A549 (cell line): ENCODE measurements at regions not wholly inside any gene's neighbourhood (a gene's known extent, or its start where the extent isn't known, plus 50 kb on each side); places are given as distances from the start of the nearest gene placed in this dataset.

Experiments
- ATAC-seq, 2 experiments: fragments of 200-7000 bp in 1 of 2; fragments of >200 bp in 1 of 2; cut with Nextera tagmentation in 1 of 2; cut with Tn5 transposase in 1 of 2; 3 replicates each; pipeline versions ENCODE4 v1.8.0 to v1.9.1; 2018 to 2020; ENCODE audit warnings: mild to moderate bottlenecking in 1 of 2, moderate library complexity in 1 of 2
- CTCF ChIA-PET: fragments of 300-600 bp; sonication (Branson Sonifier 250); formaldehyde crosslinking; extraction: SDS; loops from one replicate; lab custom pipeline; 2021; ENCODE audit warnings: antibody characterized with exemption, inconsistent platforms; lab: Yijun Ruan, JAX
- POLR2A ChIA-PET: fragments of 350-600 bp; formaldehyde crosslinking; extraction: SDS; loops from one replicate; lab custom pipeline; 2021; ENCODE audit warnings: antibody characterized with exemption, inconsistent platforms; lab: Yijun Ruan, JAX
- DNase-seq, 2 experiments: peaks; one replicate each; pipeline versions ENCODE4 v3.0.0 to v3.0.0-alpha.2; 2011 to 2016; ENCODE audit warnings: low read depth in 1 of 2, low spot score in 1 of 2
- FAIRE-seq: peaks from 2 replicates; lab custom pipeline; 2011; peaks lifted over from hg19 to GRCh38; lab: Jason Lieb, UNC
- H3K27ac ChIP-seq, 2 experiments: fragments of >200 bp; sonication (Bioruptor Twin); formaldehyde crosslinking; 3 replicates each; pipeline ENCODE4 v1.5.1; 2016 to 2017
- H3K4me1 ChIP-seq: fragments of >200 bp; sonication (Bioruptor Twin); formaldehyde crosslinking; 3 replicates; pipeline ENCODE4 v1.6.1; 2016
- H3K4me2 ChIP-seq: fragments of >200 bp; sonication (Bioruptor Twin); formaldehyde crosslinking; 3 replicates; pipeline ENCODE4 v1.6.1; 2016
- H3K4me3 ChIP-seq: fragments of >200 bp; sonication (Bioruptor Twin); formaldehyde crosslinking; 3 replicates; pipeline ENCODE4 v1.5.1; 2016
- H3K9me3 ChIP-seq: fragments of >200 bp; sonication (Bioruptor Twin); formaldehyde crosslinking; 3 replicates; pipeline ENCODE4 v1.6.1; 2016
- CBX2 ChIP-seq: fragments of 200-600 bp; sonication (generic); IDR thresholded peaks from 2 replicates; pipeline ENCODE4 v1.6.1; 2016; ENCODE audit warnings: low read depth, mild to moderate bottlenecking, borderline replicate concordance
- CHD4 ChIP-seq: fragments of 200-600 bp; sonication (generic); IDR thresholded peaks from 2 replicates; pipeline ENCODE4 v1.6.1; 2016; ENCODE audit warnings: antibody characterized with exemption, mild to moderate bottlenecking, borderline replicate concordance
- EP300 ChIP-seq, 2 experiments: fragments of >200 bp; sonication (Bioruptor Twin); formaldehyde crosslinking; IDR thresholded peaks; 2 replicates in 1 of 2; 3 replicates in 1 of 2; pipeline ENCODE4 v1.6.1; 2016 to 2017
- FOSB ChIP-seq: fragments of 250-450 bp; sonication (Bioruptor Pico); IDR thresholded peaks from 2 replicates; pipeline ENCODE4 v1.5.0; 2020; ENCODE audit warnings: mild to moderate bottlenecking, moderate library complexity
- FOXS1 ChIP-seq: fragments of 250-450 bp; sonication (Bioruptor Pico); IDR thresholded peaks from 2 replicates; pipeline ENCODE4 v1.5.0; 2020; ENCODE audit warnings: mild to moderate bottlenecking, moderate library complexity
- HES2 ChIP-seq: fragments of >200 bp; sonication (Bioruptor Twin); formaldehyde crosslinking; IDR thresholded peaks from 2 replicates; pipeline ENCODE4 v1.6.1; 2016
- HOXB5 ChIP-seq: fragments of 250-450 bp; sonication (Bioruptor Pico); IDR thresholded peaks from 2 replicates; pipeline ENCODE4 v1.5.0; 2020; ENCODE audit warnings: mild to moderate bottlenecking, moderate library complexity
- JUNB ChIP-seq: fragments of >200 bp; sonication (Bioruptor Twin); formaldehyde crosslinking; IDR thresholded peaks from 2 replicates; pipeline ENCODE4 v1.6.1; 2016
- KDM5A ChIP-seq: fragments of 200-600 bp; sonication (generic); IDR thresholded peaks from 2 replicates; pipeline ENCODE4 v1.6.1; 2016; ENCODE audit warnings: antibody characterized with exemption, mild to moderate bottlenecking
- MAFK ChIP-seq: fragments of 450-650 bp; IDR thresholded peaks from 2 replicates; pipeline ENCODE4 v1.6.1; 2014; ENCODE audit not compliant: partially characterized antibody
- MYC ChIP-seq: IDR thresholded peaks from 2 replicates; pipeline ENCODE4 v1.6.1; 2012; ENCODE audit warnings: mild to moderate bottlenecking, inconsistent platforms, low read length, improper control_type of control experiment, borderline replicate concordance
- POLR2A ChIP-seq: IDR thresholded peaks from 2 replicates; pipeline ENCODE4 v1.6.1; 2012; ENCODE audit warnings: mild to moderate bottlenecking, low read length
- RFX5 ChIP-seq: fragments of 450-650 bp; IDR thresholded peaks from 2 replicates; pipeline ENCODE4 v1.7.1; 2014; ENCODE audit warnings: antibody characterized with exemption, mild to moderate bottlenecking, moderate library complexity
- USF2 ChIP-seq: fragments of 450-650 bp; IDR thresholded peaks from 2 replicates; pipeline ENCODE4 v1.6.1; 2014; ENCODE audit warnings: antibody characterized with exemption
- ZC3H11A ChIP-seq: fragments of 450-650 bp; IDR thresholded peaks from 2 replicates; pipeline ENCODE4 v1.6.1; 2014; ENCODE audit warnings: antibody characterized with exemption, mild to moderate bottlenecking
- ZFP36 ChIP-seq: fragments of 450-650 bp; IDR thresholded peaks from 2 replicates; pipeline ENCODE4 v1.6.1; 2014; ENCODE audit warnings: borderline replicate concordance; ENCODE audit not compliant: partially characterized antibody
- WGBS: methylation state at CpG from one replicate; pipeline ENCODE4 v1.1.6; 2017; ENCODE audit errors: missing lambda C conversion rate; 5-methylcytosine and 5-hydroxymethylcytosine counted together
- TF ChIP-seq, protein P1 (sequence below): fragments of 250-450 bp; sonication (Bioruptor Pico); IDR thresholded peaks from 2 replicates; pipeline ENCODE4 v1.5.0; 2021; ENCODE audit warnings: mild to moderate bottlenecking, moderate library complexity, borderline replicate concordance

DNA sequence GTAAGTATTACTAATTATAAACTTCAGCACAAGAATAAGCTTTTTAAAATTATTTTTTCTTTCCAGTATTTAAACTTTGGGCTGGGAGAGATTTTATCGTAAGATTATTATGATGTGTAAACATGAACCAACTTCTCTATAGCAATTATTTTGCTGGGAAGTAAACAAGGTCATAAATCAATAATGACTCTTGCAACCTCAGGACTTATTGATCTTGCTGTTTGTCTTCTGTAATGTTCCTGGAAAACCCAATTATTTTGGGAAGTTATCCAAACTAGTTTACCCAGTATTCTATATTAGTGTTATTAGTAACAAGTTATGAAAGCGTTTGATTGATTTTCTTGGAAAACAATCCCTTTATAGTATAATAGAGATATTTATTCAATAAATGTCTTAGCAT is 174.9 kb downstream of the PPP1R2C start:
- no peak overlapping the region for H3K4me3 ChIP-seq
- ATAC-seq (no peak), FAIRE-seq (no peak)
- WGBS: 2% methylated on average over 2 of the region's 2 CpGs
- no peak overlapping the region for H3K4me2 ChIP-seq
- no peak overlapping the region for H3K27ac ChIP-seq
- TF ChIP-seq USF2: no peak
- TF ChIP-seq ZC3H11A: no peak
- no peak for TF ChIP-seq EP300 (IDR thresholded peaks at IDR 0.05)
- TF ChIP-seq, protein P1, sequence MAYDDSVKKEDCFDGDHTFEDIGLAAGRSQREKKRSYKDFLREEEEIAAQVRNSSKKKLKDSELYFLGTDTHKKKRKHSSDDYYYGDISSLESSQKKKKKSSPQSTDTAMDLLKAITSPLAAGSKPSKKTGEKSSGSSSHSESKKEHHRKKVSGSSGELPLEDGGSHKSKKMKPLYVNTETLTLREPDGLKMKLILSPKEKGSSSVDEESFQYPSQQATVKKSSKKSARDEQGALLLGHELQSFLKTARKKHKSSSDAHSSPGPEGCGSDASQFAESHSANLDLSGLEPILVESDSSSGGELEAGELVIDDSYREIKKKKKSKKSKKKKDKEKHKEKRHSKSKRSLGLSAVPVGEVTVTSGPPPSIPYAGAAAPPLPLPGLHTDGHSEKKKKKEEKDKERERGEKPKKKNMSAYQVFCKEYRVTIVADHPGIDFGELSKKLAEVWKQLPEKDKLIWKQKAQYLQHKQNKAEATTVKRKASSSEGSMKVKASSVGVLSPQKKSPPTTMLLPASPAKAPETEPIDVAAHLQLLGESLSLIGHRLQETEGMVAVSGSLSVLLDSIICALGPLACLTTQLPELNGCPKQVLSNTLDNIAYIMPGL (CRISPR knock-in tag): no peak
- TF ChIP-seq, all 56 proteins: peak for 0
- no peaks in the 10 kb centered on the region for H3K9me3 ChIP-seq
- no peaks in the 10 kb centered on the region for H3K4me1 ChIP-seq
- POLR2A ChIA-PET: no interaction called here
- CTCF ChIA-PET: no interaction called here
- no peak for DNase-seq

DNA sequence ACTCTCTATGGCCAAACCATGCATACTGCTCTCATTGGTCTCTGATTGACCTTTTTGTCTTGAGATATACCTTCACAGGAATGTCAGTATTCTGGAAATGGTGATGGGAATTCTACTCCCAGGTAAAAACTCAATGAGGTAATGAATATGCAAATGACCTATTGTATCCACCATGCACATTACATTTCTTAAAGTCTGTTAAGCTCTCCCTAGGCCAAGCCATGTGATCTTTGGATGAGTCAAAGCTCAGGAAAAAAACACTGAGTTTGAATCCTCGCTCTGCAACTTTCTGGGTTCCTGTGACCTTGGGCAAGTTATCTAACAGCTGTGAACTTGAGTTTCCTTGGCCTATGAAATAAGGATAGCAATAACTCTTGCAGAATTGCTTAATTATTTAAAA is 175.4 kb downstream of the PPP1R2C start:
- Histone ChIP-seq H3K27ac (no peak overlapping the region), H3K4me1 (no peaks in the 10 kb centered on the region), H3K4me2 (no peak overlapping the region), H3K9me3 (no peaks in the 10 kb centered on the region), H3K4me3 (no peak overlapping the region)
- CTCF ChIA-PET: no interaction called here
- no peak for FAIRE-seq
- 0% methylated on average over 1 of the region's 1 CpG for WGBS
- DNase-seq: no peak
- POLR2A ChIA-PET: no interaction called here
- ATAC-seq: no peak
- TF ChIP-seq MYC (no peak), KDM5A (no peak), RFX5 (no peak), EP300 (IDR thresholded peaks at IDR 0.05) (no peak), FOXS1 (CRISPR knock-in tag) (no peak), ZFP36 (no peak)

- Histone ChIP-seq H3K4me3 (no peak overlapping the region), H3K4me2 (no peak overlapping the region), H3K27ac (no peak overlapping the region), H3K9me3 (no peaks in the 10 kb centered on the region), H3K4me1 (no peaks in the 10 kb centered on the region)
- no peak for ATAC-seq
- 35% methylated on average over 3 of the region's 3 CpGs for WGBS
- no peak for DNase-seq
- ChIA-PET CTCF (no interaction called here), POLR2A (no interaction called here)
- TF ChIP-seq FOSB (no peak), CBX2 (no peak), MAFK (no peak), POLR2A (no peak), RFX5 (no peak)
- FAIRE-seq: no peak
Measured at GRCh38 chrX:42602136-42602535, 175.8 kb downstream of the PPP1R2C start.

DNA sequence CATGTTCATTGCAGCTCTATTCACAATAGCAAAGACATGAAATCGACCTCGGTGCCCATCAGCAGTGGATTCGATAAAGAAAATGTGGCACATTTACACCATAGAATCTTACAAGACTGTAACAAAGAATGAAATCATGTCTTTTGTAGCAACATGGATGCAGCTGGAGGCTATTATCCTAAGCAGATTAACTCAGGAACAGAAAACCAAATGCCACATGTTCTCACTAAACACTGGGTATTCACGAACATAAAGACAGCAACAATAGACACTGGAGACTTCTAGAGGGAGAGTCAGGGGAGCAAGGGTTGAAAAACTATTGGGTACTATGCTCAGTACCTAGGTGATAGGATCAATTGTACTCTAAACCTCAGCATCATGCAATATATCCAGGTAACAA is 180.5 kb downstream of the PPP1R2C start:
- H3K4me3 ChIP-seq: no peak overlapping the region
- CTCF ChIA-PET: no interaction called here
- H3K27ac ChIP-seq: no peak overlapping the region
- POLR2A ChIA-PET: no interaction called here
- WGBS: 6% methylated on average over 4 of the region's 4 CpGs
- DNase-seq (no peak), FAIRE-seq (no peak), ATAC-seq (no peak)
- TF ChIP-seq HES2 (no peak), JUNB (no peak), HOXB5 (CRISPR knock-in tag) (no peak), CHD4 (no peak)
- H3K9me3 ChIP-seq: no peaks in the 10 kb centered on the region
- no peak overlapping the region for H3K4me2 ChIP-seq
- no peaks in the 10 kb centered on the region for H3K4me1 ChIP-seq
